GM19438 (cell line): ENCODE measurements at regions not wholly inside any gene's neighbourhood (a gene's known extent, or its start where the extent isn't known, plus 50 kb on each side); places are given as distances from the start of the nearest gene placed in this dataset.

Source experiments
- ATAC-seq: cut with Tn5 transposase; IDR thresholded peaks from one replicate; pipeline ENCODE4 v1.9.1; 2021; ENCODE audit warnings: low read depth; ENCODE audit not compliant: unreplicated experiment

DNA sequence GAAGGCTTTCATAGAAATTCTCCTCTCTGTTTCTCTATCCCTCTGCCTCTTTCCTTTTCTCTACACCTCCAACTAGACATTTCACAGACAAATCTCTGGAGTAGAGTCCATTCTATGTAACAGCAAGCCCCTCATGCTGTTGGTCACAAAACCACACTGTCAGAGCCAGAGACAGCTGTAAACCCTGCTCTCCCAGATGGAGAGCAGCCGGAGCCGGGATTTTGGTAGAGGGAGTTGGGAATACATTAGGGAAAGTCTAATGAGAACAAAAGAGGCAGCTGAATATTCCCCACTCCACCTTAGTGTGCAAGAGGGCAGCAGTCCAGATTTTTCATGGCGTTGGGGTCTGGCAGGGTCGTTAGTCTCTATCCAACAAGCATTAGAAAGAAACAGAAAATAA lies 68.3 kb upstream of the EDN1 start:
- ATAC-seq = no peak

DNA sequence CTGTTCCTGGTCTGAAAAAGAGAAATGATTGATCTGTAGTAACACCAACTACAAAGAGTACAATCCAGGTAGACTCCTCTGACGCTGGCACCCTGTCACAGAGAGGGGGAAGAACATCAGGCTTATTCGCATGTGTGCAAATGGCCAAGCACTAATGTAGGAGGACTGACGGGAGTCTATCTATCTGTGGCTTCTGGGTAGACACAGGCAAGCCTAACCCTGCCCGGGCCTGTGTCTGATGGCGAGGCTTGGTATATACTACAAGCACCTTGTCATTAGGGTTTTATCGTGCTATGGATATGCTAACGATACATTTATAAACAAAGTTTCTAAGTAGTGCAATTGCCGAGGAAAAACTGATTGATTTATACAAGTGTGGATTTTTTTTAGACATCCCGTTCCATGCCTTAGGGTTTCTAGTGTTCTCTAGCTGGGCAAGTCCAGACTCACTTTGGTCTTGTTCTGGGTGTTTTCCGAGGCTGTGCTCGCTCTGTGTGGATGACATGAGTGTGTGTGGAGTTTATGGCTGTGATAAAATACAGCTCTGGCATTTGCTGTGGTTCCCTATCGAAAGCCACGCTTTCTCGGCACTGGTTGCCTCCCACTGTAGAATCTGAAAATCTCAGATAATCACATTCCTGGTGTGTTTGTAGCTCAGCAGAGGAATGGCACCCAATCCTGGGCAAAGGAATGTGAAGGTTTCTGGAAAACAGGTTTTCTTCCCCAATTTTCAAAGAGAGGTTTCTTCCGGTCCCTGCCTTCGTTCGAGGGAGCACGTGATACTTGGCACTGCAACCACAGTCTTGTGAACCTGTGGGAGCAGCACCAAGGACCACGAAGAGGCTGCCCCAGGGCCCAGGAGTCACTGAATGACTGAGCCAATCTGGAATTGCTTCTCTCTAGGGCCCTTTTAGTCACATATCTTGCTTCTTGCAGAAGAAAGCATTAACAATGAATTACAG lies 67.5 kb upstream of the EDN1 start:
- no peak for ATAC-seq

DNA sequence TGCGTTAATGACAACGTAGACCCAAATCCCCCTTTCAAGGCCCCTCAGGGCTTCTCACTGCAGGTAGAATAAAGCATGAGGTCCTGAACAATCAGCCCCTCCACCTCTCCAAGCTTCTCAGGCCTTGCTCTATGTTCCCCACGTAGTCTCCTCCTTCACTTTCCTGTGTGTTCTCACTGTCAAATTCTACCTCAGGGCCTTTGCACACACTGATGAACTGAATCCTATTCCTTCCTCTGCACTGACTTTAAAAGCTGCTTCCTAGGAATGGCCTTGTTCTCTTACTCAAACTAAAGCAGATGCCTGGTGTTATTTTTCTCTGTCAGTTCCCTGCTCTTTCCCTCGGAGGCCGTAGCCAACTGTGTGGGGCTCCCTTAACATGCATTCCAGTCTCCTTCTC lies 66.8 kb upstream of the EDN1 start:
- no peak for ATAC-seq

- ATAC-seq = no peak
Measured at GRCh38 chr6:12224251-12224650, 65.9 kb upstream of the EDN1 start.

- ATAC-seq = no peak
Measured at GRCh38 chr6:12228447-12229146, 61.6 kb upstream of the EDN1 start.

DNA sequence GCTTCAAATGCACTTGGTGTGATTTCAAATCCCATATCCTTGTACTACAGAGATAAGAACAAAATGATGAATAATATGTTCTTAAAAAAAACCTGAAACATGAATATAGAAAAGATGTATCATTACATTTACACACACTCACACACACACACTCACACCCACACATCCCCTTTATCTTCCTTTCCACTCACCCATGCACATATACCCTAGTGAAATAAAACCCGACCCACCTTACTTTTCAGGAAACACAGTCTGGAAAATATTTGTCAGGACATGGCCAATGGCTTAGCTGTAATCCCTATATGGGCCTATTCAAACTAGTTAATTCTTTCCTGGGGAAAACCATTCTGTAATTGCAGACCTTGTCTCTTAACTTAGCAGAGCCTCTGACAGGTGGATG lies 60.8 kb upstream of the EDN1 start:
- no peak for ATAC-seq

DNA sequence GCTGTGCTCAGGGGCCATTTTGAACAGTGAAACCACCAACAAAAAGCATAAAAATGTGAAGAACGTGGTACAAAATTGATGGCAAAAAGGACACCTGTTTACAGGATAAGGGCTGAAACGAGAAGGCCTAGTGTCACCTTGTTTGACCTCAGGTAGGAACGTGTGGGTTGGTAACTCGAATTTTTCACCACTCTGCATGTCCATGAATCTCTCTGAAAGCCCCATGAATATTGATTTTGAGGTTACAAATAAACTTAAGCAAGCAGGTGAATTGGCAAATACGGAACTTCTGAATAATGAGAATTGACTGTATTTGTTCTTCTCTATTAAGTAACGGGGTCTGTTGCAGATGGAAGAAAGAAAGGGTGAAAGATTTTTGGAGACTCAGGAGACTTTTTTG lies 59.6 kb upstream of the EDN1 start:
- ATAC-seq = no peak

GRCh38 chr6:12232339-12232738 lies 57.8 kb upstream of the EDN1 start:
- ATAC-seq = no peak

DNA sequence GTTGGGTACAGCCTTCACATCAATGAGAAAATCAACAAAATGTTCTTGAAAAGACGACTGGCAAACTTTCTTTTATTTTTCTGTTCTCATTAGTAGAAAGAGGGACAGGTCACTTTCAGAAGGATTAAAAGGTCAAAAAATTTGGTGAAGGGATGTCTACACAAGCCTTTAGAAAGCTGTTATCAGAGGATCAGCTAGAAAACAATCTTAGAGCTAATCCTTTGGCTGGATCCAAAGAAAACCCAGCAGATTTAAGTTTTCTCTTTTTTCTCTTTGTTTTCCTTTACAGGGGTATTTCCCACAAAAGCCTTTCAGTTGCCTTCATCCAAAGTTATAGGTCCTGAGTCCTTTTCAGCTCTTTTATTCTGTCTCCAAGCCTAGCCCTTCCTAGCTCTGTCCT lies 57.3 kb upstream of the EDN1 start:
- no peak for ATAC-seq

DNA sequence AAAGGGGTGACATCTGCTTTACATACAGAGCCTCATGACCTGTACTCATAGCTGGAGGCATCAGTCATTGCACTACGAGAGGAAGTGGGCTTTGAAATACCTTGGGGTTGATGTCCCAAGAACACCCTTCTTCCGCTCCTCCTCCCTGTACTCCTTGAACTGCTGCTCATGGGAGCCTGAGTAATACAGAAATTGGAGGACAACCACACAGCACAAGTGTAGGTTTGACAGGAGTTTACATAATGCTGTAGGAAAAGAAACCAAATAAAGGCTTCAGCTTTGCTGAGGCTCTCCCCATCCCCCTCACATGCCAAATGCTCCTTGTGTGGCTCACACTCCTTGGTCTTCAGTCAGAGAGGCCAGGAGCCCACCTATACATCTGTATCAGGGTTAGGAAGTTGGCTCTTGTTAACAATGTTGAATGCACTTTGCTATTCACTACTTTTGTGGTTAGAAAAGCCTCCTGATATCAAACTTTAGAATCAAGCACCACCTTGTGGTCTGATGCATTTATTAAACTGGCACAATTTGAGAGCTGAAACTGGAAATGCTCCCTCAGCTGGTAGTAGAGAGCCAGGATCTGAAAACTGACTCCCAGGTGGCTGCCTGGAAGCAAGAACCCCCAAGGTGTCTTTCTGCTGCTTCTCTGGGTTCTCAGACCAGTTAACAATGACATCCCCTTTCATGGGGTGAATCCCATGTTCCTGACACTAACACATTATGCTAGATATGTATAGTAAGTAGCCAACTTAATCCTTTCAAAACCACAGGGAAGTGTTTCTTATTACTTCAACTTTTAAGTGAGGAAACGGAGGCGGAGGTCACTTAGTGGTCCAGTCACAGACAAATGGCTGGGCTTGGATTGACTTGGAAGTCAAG lies 56.2 kb upstream of the EDN1 start:
- ATAC-seq = peak; percentile 58

DNA sequence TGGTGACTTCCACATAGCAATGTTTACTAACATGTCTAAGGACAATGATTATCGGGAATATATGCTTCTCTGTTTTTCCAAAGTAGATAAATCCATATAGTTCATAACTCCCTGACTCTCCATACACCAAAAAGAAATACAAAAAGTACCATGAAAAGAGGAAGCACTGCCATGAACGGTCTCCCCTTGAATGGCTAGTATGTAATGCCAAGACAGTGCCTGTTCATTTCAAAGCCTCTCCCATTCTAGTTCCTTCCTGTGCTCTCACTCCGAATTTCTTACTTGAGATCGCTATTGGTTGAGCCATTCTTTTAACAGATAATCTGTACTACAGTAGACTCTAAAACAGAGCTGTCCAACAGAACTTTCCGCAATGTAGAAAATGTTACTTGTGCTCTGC lies 54.8 kb upstream of the EDN1 start:
- ATAC-seq = no peak

GRCh38 chr6:12238219-12238618 lies 51.9 kb upstream of the EDN1 start:
- ATAC-seq = no peak
